Fibroblast of skin of left quadriceps (primary cell): ENCODE measurements at regions not wholly inside any gene's neighbourhood (a gene's known extent, or its start where the extent isn't known, plus 50 kb on each side); places are given as distances from the start of the nearest gene placed in this dataset.
"Not testable (repeated sequence)": the region's sequence is repeated elsewhere in the genome, so short reads cannot be mapped to it uniquely, and the experiment has no call there.

Source experiments
- DNase-seq, 2 experiments: peaks; one replicate each; pipeline ENCODE4 v3.0.0-alpha.2; 2013; ENCODE audit warnings: low read depth in 2 of 2

GRCh38 chr1:113185463-113186104 lies 112.6 kb downstream of the LRIG2 start:
- DNase-seq = no peak

GRCh38 chr1:113190078-113190477 lies 117.1 kb downstream of the LRIG2 start:
- DNase-seq = no peak

- no peak for DNase-seq
These were observed 117.9 kb downstream of the LRIG2 start for GRCh38 chr1:113190930-113191329.

GRCh38 chr1:113191579-113192076 lies 118.6 kb downstream of the LRIG2 start:
- DNase-seq = no peak

- DNase-seq = no peak
These were observed 119.2 kb downstream of the LRIG2 start for GRCh38 chr1:113192242-113192641.

- DNase-seq = no peak
These were observed 120.0 kb downstream of the LRIG2 start for GRCh38 chr1:113192980-113193379.

- no peak for DNase-seq
These were observed 122.1 kb downstream of the LRIG2 start for GRCh38 chr1:113194846-113195830.

GRCh38 chr1:113197719-113198330 lies 124.8 kb downstream of the LRIG2 start:
- DNase-seq = no peak

- DNase-seq = no peak
These were observed 125.8 kb downstream of the LRIG2 start for GRCh38 chr1:113198806-113199205.

GRCh38 chr1:113199760-113200455 lies 126.9 kb downstream of the LRIG2 start:
- DNase-seq = no peak

GRCh38 chr1:113201560-113201959 lies 128.6 kb downstream of the LRIG2 start:
- DNase-seq = no peak

- DNase-seq = no peak
These were observed 133.2 kb downstream of the LRIG2 start for GRCh38 chr1:113205980-113206766.

- DNase-seq = no peak
These were observed 134.0 kb downstream of the LRIG2 start for GRCh38 chr1:113207019-113207418.

- DNase-seq = no peak
These were observed 134.5 kb downstream of the LRIG2 start for GRCh38 chr1:113207457-113207856.

- not testable (repeated sequence) for DNase-seq
These were observed 135.4 kb downstream of the LRIG2 start for GRCh38 chr1:113208425-113208824.

GRCh38 chr1:113210248-113210647 lies 137.2 kb downstream of the LRIG2 start:
- no peak for DNase-seq

- no peak for DNase-seq
These were observed 138.5 kb downstream of the LRIG2 start for GRCh38 chr1:113211467-113211866.

- DNase-seq = no peak
These were observed 142.0 kb downstream of the LRIG2 start for GRCh38 chr1:113215015-113215414.

- no peak for DNase-seq
These were observed 143.7 kb downstream of the LRIG2 start for GRCh38 chr1:113216664-113217063.

GRCh38 chr1:113217447-113218208 lies 144.6 kb downstream of the LRIG2 start:
- DNase-seq = no peak
